Prostate gland (tissue), 2 donors: ENCODE measurements at regions not wholly inside any gene's neighbourhood (a gene's known extent, or its start where the extent isn't known, plus 50 kb on each side); places are given as distances from the start of the nearest gene placed in this dataset.

Source experiments
- DNase-seq: peaks from one replicate; pipeline ENCODE4 v3.0.0-alpha.2; 2019; ENCODE audit warnings: low spot score
- H3K27ac ChIP-seq, 2 donors: fragments of 200-600 bp; sonication (generic); 2 replicates each; pipeline ENCODE4 v1.5.1; 2017 to 2019
- H3K27me3 ChIP-seq: fragments of 200-600 bp; sonication (generic); replicated peaks from 2 replicates; pipeline ENCODE4 v1.5.1; 2019; ENCODE audit not compliant: insufficient read depth
- H3K36me3 ChIP-seq, 2 donors: fragments of 200-600 bp; sonication (generic); 1 replicate in 1 of 2; 2 replicates in 1 of 2; pipeline versions ENCODE4 v1.5.1 to v1.8.1; 2017 to 2019
- H3K4me1 ChIP-seq: fragments of 200-600 bp; sonication (generic); replicated peaks from 2 replicates; pipeline ENCODE4 v1.5.1; 2019
- H3K4me3 ChIP-seq, 2 donors: fragments of 200-600 bp; sonication (generic); 2 replicates each; pipeline ENCODE4 v1.5.1; 2017 to 2019
- H3K9me3 ChIP-seq: fragments of 200-600 bp; sonication (generic); 2 replicates; pipeline ENCODE4 v1.5.1; 2017
- POLR2A ChIP-seq: fragments of 450-650 bp; IDR thresholded peaks from one replicate; pipeline ENCODE4 v1.6.1; 2016; ENCODE audit warnings: antibody characterized with exemption, mild to moderate bottlenecking
- POLR2AphosphoS5 ChIP-seq: sonication (generic); formaldehyde crosslinking; IDR thresholded peaks from one replicate; pipeline ENCODE4 v1.6.1; 2017; ENCODE audit warnings: antibody characterized with exemption
- WGBS: methylation state at CpG from one replicate; pipeline ENCODE4 v1.1.5; 2018; 5-methylcytosine and 5-hydroxymethylcytosine counted together
- intact Hi-C: fragments of 100-400 bp; cut with DNase I; formaldehyde crosslinking; loops from one replicate; pipeline ENCODE4 v1.14.2; 2022
- TF ChIP-seq, protein P1 (sequence below), 4 experiments: fragments of 200-600 bp in 2 of 4; fragments of 450-650 bp in 2 of 4; sonication (generic) in 2 of 4; IDR thresholded peaks; 1 replicate in 3 of 4; 2 replicates in 1 of 4; pipeline ENCODE4 v1.5.1; 2016 to 2019; ENCODE audit warnings: antibody characterized with exemption in 4 of 4, mild to moderate bottlenecking in 2 of 4, moderate library complexity in 2 of 4

DNA sequence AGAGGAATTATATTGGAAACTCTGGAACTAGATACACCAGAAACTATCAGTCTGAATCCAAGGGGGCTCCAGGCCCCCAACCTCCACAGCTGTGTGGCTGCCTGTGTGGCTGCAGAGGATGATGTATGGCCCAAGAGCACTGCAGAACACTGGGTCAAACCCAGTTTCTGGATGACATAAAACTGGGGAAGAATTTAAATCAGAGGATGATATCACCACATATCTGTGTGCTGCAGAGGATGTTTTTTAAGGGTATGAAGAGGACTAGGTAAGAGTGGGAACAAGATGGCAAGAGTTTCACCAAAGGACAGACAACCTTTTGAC is 226.4 kb downstream of the SUCLA2 start:
- Histone ChIP-seq H3K27me3 (no peaks in the 10 kb centered on the region), H3K27ac (no peak overlapping the region), H3K4me3 (no peak overlapping the region), H3K4me1 (no peaks in the 10 kb centered on the region), H3K9me3 (no peaks in the 10 kb centered on the region), H3K36me3 (no peaks in the 10 kb centered on the region)
- intact Hi-C loops: no loop called here
- TF ChIP-seq, protein P1, sequence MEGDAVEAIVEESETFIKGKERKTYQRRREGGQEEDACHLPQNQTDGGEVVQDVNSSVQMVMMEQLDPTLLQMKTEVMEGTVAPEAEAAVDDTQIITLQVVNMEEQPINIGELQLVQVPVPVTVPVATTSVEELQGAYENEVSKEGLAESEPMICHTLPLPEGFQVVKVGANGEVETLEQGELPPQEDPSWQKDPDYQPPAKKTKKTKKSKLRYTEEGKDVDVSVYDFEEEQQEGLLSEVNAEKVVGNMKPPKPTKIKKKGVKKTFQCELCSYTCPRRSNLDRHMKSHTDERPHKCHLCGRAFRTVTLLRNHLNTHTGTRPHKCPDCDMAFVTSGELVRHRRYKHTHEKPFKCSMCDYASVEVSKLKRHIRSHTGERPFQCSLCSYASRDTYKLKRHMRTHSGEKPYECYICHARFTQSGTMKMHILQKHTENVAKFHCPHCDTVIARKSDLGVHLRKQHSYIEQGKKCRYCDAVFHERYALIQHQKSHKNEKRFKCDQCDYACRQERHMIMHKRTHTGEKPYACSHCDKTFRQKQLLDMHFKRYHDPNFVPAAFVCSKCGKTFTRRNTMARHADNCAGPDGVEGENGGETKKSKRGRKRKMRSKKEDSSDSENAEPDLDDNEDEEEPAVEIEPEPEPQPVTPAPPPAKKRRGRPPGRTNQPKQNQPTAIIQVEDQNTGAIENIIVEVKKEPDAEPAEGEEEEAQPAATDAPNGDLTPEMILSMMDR (IDR thresholded peaks at IDR 0.05): no peak
- TF ChIP-seq POLR2A: no peak
- no peak for TF ChIP-seq POLR2AphosphoS5
- no peak for DNase-seq

GRCh38 chr13:47764817-47765216 is 236.3 kb downstream of the SUCLA2 start:
- Histone ChIP-seq H3K36me3 (no peaks in the 10 kb centered on the region), H3K9me3 (no peaks in the 10 kb centered on the region), H3K4me1 (no peaks in the 10 kb centered on the region), H3K4me3 (no peak overlapping the region), H3K27me3 (no peaks in the 10 kb centered on the region), H3K27ac (no peak overlapping the region)
- no peak for TF ChIP-seq POLR2AphosphoS5
- TF ChIP-seq, protein P1 (IDR thresholded peaks at IDR 0.05): no peak
- TF ChIP-seq POLR2A: no peak
- WGBS: 50% methylated on average over 1 of the region's 1 CpG
- no peak for DNase-seq
- intact Hi-C loops: no loop called here

- DNase-seq: no peak
- H3K4me3 ChIP-seq: no peak overlapping the region
- 82% methylated on average over 4 of the region's 4 CpGs for WGBS
- no peaks in the 10 kb centered on the region for H3K36me3 ChIP-seq
- no peaks in the 10 kb centered on the region for H3K9me3 ChIP-seq
- intact Hi-C loops: no loop called here
- no peak overlapping the region for H3K27ac ChIP-seq
- TF ChIP-seq POLR2A (no peak), POLR2AphosphoS5 (no peak)
- TF ChIP-seq, protein P1 (IDR thresholded peaks at IDR 0.05): no peak
- H3K27me3 ChIP-seq: no peaks in the 10 kb centered on the region
- H3K4me1 ChIP-seq: no peaks in the 10 kb centered on the region
Observed at GRCh38 chr13:47757466-47758080, 243.5 kb downstream of the SUCLA2 start.

DNA sequence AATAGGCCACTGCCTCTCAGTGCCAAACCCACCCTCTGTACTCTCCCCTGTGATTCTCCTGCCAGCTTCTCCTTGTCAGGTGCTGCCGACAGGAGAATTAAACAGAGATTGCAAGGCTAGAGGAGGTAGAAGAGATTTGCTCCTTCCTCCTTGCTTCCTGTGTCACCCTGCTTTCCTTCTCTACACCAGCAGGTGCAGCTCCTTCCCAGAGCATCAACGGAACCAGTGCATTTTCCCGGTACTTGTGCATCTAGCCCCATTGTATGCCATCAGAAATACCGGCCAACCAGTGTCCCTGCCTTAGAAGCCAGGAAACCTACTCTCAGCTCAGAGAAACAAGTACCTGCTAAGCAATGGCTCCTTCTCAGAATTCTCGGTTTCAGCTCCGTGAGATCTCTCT is 253.2 kb downstream of the SUCLA2 start:
- H3K27me3 ChIP-seq: no peaks in the 10 kb centered on the region
- no peak overlapping the region for H3K4me3 ChIP-seq
- no peaks in the 10 kb centered on the region for H3K36me3 ChIP-seq
- intact Hi-C loops: no loop called here
- no peak overlapping the region for H3K27ac ChIP-seq
- no peak for DNase-seq
- no peaks in the 10 kb centered on the region for H3K9me3 ChIP-seq
- H3K4me1 ChIP-seq: no peaks in the 10 kb centered on the region
- no peak for TF ChIP-seq POLR2A
- TF ChIP-seq POLR2AphosphoS5: no peak
- TF ChIP-seq, protein P1 (IDR thresholded peaks at IDR 0.05): no peak
- WGBS: 60% methylated on average over 6 of the region's 6 CpGs

GRCh38 chr13:47726394-47726793 is 274.7 kb downstream of the SUCLA2 start:
- Histone ChIP-seq H3K27ac (no peak overlapping the region), H3K4me1 (no peaks in the 10 kb centered on the region), H3K36me3 (no peaks in the 10 kb centered on the region), H3K27me3 (no peaks in the 10 kb centered on the region), H3K9me3 (no peaks in the 10 kb centered on the region), H3K4me3 (no peak overlapping the region)
- DNase-seq: no peak
- 51% methylated on average over 5 of the region's 5 CpGs for WGBS
- intact Hi-C loops: no loop called here
- TF ChIP-seq POLR2AphosphoS5 (no peak), POLR2A (no peak)
- TF ChIP-seq, protein P1 (IDR thresholded peaks at IDR 0.05): no peak
